GM21367 (cell line): ENCODE measurements at regions not wholly inside any gene's neighbourhood (a gene's known extent, or its start where the extent isn't known, plus 50 kb on each side); places are given as distances from the start of the nearest gene placed in this dataset.
"Not testable (repeated sequence)": the region's sequence is repeated elsewhere in the genome, so short reads cannot be mapped to it uniquely, and the experiment has no call there.

Experiments
- ATAC-seq: cut with Tn5 transposase; IDR thresholded peaks from one replicate; pipeline ENCODE4 v1.9.1; 2021; ENCODE audit not compliant: unreplicated experiment

GRCh38 chr3:25171897-25172296 is 256.2 kb upstream of the RARB start:
- ATAC-seq, result no peak

GRCh38 chr3:25173606-25174005 is 254.5 kb upstream of the RARB start:
- no peak for ATAC-seq

GRCh38 chr3:25174251-25174650 is 253.8 kb upstream of the RARB start:
- ATAC-seq, result no peak

- no peak for ATAC-seq
Measured at GRCh38 chr3:25177041-25177440, 251.0 kb upstream of the RARB start.

GRCh38 chr3:25178672-25179071 is 249.4 kb upstream of the RARB start:
- ATAC-seq, result no peak

GRCh38 chr3:25181096-25181495 is 247.0 kb upstream of the RARB start:
- no peak for ATAC-seq

- no peak for ATAC-seq
Measured at GRCh38 chr3:25182794-25183193, 245.3 kb upstream of the RARB start.

- no peak for ATAC-seq
Measured at GRCh38 chr3:25184641-25185250, 243.3 kb upstream of the RARB start.

- no peak for ATAC-seq
Measured at GRCh38 chr3:25191673-25192072, 236.4 kb upstream of the RARB start.

GRCh38 chr3:25199567-25199966 is 228.5 kb upstream of the RARB start:
- ATAC-seq, result not testable (repeated sequence)

GRCh38 chr3:25212736-25213135 is 215.3 kb upstream of the RARB start:
- ATAC-seq, result no peak

GRCh38 chr3:25214034-25214433 is 214.0 kb upstream of the RARB start:
- ATAC-seq, result no peak

GRCh38 chr3:25218362-25218761 is 209.7 kb upstream of the RARB start:
- ATAC-seq, result no peak

- ATAC-seq, result no peak
Measured at GRCh38 chr3:25226747-25227146, 201.3 kb upstream of the RARB start.

GRCh38 chr3:25229586-25229985 is 198.5 kb upstream of the RARB start:
- ATAC-seq, result no peak

- no peak for ATAC-seq
Measured at GRCh38 chr3:25235031-25235430, 193.0 kb upstream of the RARB start.

- no peak for ATAC-seq
Measured at GRCh38 chr3:25235466-25235865, 192.6 kb upstream of the RARB start.

GRCh38 chr3:25237602-25238001 is 190.5 kb upstream of the RARB start:
- ATAC-seq, result no peak

GRCh38 chr3:25239042-25239441 is 189.0 kb upstream of the RARB start:
- ATAC-seq, result no peak

- no peak for ATAC-seq
Measured at GRCh38 chr3:25246913-25247312, 181.2 kb upstream of the RARB start.

GRCh38 chr3:25252291-25252690 is 175.8 kb upstream of the RARB start:
- ATAC-seq, result no peak

GRCh38 chr3:25257026-25257425 is 171.0 kb upstream of the RARB start:
- no peak for ATAC-seq

- no peak for ATAC-seq
Measured at GRCh38 chr3:25259871-25260270, 168.2 kb upstream of the RARB start.

- ATAC-seq, result no peak
Measured at GRCh38 chr3:25262322-25262721, 165.7 kb upstream of the RARB start.
